Epithelial cell of proximal tubule (primary cell): ENCODE measurements at regions not wholly inside any gene's neighbourhood (a gene's known extent, or its start where the extent isn't known, plus 50 kb on each side); places are given as distances from the start of the nearest gene placed in this dataset.

ENCODE experiments used
- DNase-seq: peaks from one replicate; pipeline ENCODE4 v3.0.0-alpha.2; 2011; ENCODE audit warnings: low read depth
- H3K4me3 ChIP-seq: 2 replicates; pipeline ENCODE4 v1.5.1; 2011; ENCODE audit warnings: low read depth, mild to moderate bottlenecking, low read length
- CTCF ChIP-seq: conservative IDR thresholded peaks from 2 replicates; pipeline ENCODE4 v1.5.1; 2012; ENCODE audit warnings: low read depth, mild to moderate bottlenecking, low read length

DNA sequence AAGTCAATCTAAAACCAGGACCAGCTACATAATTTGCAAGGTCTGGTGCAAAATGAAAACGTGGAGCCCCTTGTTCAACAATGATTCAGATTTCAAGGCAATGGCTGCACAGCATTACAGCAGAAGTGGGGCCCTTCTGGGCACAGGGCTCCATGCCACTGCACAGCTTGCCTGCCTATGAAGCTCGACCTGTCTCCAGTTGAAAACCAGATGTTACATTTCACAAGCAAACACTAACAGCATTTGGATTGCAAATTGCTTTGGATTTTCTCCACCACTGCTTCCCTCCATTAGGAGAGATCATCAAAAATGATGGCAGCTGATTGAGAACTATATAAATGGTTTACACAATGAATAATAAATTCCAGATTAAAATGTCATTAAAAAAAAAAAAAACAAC is 551.4 kb upstream of the ZFHX3 start:
- TF ChIP-seq CTCF: no peak
- H3K4me3 ChIP-seq: no peak overlapping the region
- DNase-seq: no peak

DNA sequence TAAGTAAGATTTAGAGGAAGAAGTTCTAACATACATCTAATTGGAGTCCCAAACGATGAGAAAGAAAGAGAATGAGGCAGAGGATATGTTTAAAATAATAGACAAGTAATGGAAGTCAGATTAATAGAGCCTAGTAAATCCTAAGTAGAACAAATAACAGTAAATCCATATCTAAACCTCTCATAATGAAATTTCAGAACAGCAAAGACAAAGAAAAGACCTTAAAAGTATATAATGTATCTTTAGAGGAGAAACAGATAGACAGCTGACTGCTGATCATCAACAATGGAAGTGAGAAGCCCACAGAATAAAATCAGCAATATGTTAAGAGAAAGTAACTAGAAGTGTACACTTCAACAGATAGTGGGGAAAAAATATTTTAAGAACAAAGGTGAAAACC is 536.2 kb upstream of the ZFHX3 start:
- no peak overlapping the region for H3K4me3 ChIP-seq
- no peak for TF ChIP-seq CTCF
- DNase-seq: no peak

DNA sequence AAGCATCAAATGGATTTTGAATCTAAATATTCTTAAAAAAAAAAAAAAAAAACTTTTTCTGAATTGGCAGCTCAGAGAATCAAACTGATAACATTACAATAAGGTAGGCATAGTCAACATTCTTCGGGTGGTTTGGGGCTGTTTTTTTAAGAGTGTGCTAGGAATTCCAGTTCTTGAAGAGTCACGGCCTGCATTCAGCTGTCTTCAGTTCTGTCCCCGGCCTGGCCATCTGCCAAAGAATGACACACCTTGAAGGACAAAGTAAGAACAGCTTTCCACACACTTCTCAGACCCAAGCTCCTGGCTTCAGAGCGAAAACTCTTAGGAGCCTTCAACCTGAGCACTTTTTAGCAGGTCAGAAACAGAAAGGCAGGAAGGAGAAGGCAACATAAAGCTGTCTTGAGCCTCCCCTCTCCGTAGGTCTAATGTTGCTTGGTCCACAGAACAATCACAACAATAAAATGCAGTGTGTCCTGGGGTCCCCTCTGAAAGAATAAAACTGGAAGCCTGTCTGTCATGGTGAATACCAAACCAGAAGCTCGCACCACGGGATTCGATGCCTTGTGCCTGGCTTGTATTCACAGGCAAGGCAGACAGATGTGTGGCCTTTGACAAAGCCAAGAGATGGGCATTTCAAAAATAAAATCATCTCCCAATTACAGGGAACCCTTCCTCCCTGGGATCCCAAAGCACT is 524.4 kb upstream of the ZFHX3 start:
- TF ChIP-seq CTCF: no peak
- no peak for DNase-seq
- no peak overlapping the region for H3K4me3 ChIP-seq

- no peak overlapping the region for H3K4me3 ChIP-seq
- no peak for TF ChIP-seq CTCF
- no peak for DNase-seq
These were observed 521.5 kb upstream of the ZFHX3 start for GRCh38 chr16:73569266-73569980.

DNA sequence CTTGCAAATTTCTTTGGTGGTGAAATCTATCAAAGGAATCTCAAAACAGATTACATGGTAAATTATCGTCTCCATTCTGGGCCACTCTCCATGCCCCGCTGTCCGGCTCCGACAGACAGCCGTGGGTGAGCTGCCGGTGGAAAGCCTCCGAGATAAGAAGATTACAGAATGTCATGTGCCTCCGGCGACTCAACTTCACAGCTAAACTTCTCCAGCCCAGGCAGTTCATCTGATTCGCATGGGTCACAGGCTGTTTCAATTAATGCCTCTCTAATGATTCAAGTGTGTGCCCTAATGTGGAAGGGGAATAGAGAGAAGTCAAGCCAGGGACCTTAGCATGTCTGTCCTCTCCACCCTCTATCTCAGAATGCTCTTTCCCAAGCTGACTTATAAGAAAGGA is 520.8 kb upstream of the ZFHX3 start:
- no peak for DNase-seq
- no peak for TF ChIP-seq CTCF
- H3K4me3 ChIP-seq: no peak overlapping the region

DNA sequence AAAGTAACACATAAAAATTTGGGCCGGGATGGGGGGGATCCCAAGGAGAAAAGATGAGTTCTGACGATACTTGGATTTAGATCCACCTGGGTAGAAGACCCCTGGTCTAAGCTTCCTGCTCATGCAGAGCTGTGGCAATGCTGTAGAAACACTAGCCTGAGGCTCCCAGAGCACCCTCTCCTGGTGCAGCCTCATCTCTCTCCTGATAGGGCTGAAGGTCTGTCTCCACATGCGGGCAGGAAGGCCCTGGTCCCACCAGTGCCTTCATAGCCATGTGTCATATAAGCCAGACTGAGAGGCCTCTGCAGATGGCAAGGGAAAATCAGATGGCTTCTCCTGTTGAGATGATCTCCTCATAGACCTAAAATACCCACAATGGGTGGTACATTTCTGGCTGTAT is 518.0 kb upstream of the ZFHX3 start:
- DNase-seq: no peak
- no peak overlapping the region for H3K4me3 ChIP-seq
- TF ChIP-seq CTCF: no peak

GRCh38 chr16:73565263-73565662 is 517.3 kb upstream of the ZFHX3 start:
- no peak for DNase-seq
- TF ChIP-seq CTCF: no peak
- no peak overlapping the region for H3K4me3 ChIP-seq
